ENCODE measurements at regions not wholly inside any gene's neighbourhood (a gene's known extent, or its start where the extent isn't known, plus 50 kb on each side); places are given as distances from the start of the nearest gene placed in this dataset.

GRCh38 chr6:21970569-21971300 lies 326.1 kb downstream of the PRL start:
- no peak for DNase-seq (ENCODE audit: low read depth)
- no peaks in the 10 kb centered on the region for H3K27me3 ChIP-seq (ENCODE audit: control insufficient read depth, insufficient read depth, low read length)
- H3K36me3 ChIP-seq (ENCODE audit: control insufficient read depth, insufficient read depth, low read length), result no peaks in the 10 kb centered on the region
- TF ChIP-seq CTCF (IDR thresholded peaks at IDR 0.05; ENCODE audit: insufficient read depth, low read length, severe bottlenecking), result no peak
- H3K4me3 ChIP-seq (ENCODE audit: low read depth, low read length), result no peak overlapping the region
- no peak for FAIRE-seq

- DNase-seq (ENCODE audit: low read depth), result no peak
- TF ChIP-seq CTCF (IDR thresholded peaks at IDR 0.05; ENCODE audit: insufficient read depth, low read length, severe bottlenecking), result no peak
- no peaks in the 10 kb centered on the region for H3K36me3 ChIP-seq (ENCODE audit: control insufficient read depth, insufficient read depth, low read length)
- no peak for FAIRE-seq
- no peaks in the 10 kb centered on the region for H3K27me3 ChIP-seq (ENCODE audit: control insufficient read depth, insufficient read depth, low read length)
- no peak overlapping the region for H3K4me3 ChIP-seq (ENCODE audit: low read depth, low read length)
Observed at GRCh38 chr6:21971541-21971940, 325.3 kb downstream of the PRL start.

- no peak for FAIRE-seq
- no peak overlapping the region for H3K4me3 ChIP-seq (ENCODE audit: low read depth, low read length)
- TF ChIP-seq CTCF (IDR thresholded peaks at IDR 0.05; ENCODE audit: insufficient read depth, low read length, severe bottlenecking), result no peak
- DNase-seq (ENCODE audit: low read depth), result no peak
- H3K36me3 ChIP-seq (ENCODE audit: control insufficient read depth, insufficient read depth, low read length), result no peaks in the 10 kb centered on the region
- no peaks in the 10 kb centered on the region for H3K27me3 ChIP-seq (ENCODE audit: control insufficient read depth, insufficient read depth, low read length)
Observed at GRCh38 chr6:21972516-21972915, 324.3 kb downstream of the PRL start.

GRCh38 chr6:21977346-21977745 lies 319.5 kb downstream of the PRL start:
- DNase-seq (ENCODE audit: low read depth) (no peak), FAIRE-seq (no peak)
- H3K27me3 ChIP-seq (ENCODE audit: control insufficient read depth, insufficient read depth, low read length), result no peaks in the 10 kb centered on the region
- no peak for TF ChIP-seq CTCF (IDR thresholded peaks at IDR 0.05; ENCODE audit: insufficient read depth, low read length, severe bottlenecking)
- H3K4me3 ChIP-seq (ENCODE audit: low read depth, low read length), result no peak overlapping the region
- H3K36me3 ChIP-seq (ENCODE audit: control insufficient read depth, insufficient read depth, low read length), result no peaks in the 10 kb centered on the region

- TF ChIP-seq CTCF (IDR thresholded peaks at IDR 0.05; ENCODE audit: insufficient read depth, low read length, severe bottlenecking), result no peak
- no peak overlapping the region for H3K4me3 ChIP-seq (ENCODE audit: low read depth, low read length)
- DNase-seq (ENCODE audit: low read depth) (no peak), FAIRE-seq (no peak)
- H3K27me3 ChIP-seq (ENCODE audit: control insufficient read depth, insufficient read depth, low read length), result no peaks in the 10 kb centered on the region
- H3K36me3 ChIP-seq (ENCODE audit: control insufficient read depth, insufficient read depth, low read length), result no peaks in the 10 kb centered on the region
Observed at GRCh38 chr6:21981235-21981833, 315.5 kb downstream of the PRL start.

Measured in bronchial epithelial cell (primary cell).